ENCODE measurements at regions not wholly inside any gene's neighbourhood (a gene's known extent, or its start where the extent isn't known, plus 50 kb on each side); places are given as distances from the start of the nearest gene placed in this dataset.

DNA sequence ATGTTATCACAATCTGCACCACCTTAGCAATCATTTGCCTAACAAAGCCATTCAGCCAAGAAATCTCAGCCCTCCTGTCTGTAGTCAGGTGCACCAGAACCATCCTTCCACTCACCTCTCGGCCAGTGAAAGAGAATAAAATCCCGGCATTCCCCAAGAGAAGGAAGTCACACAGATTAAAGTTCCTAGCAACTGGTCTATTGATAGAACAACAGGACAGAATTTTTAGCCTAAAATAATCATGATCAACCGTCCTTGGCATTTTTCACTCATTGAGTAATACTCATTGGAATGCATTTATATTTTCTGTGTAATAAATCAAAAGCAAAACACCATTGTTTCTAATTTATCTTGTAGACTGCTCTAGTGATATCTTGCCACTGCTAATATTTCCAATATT, 85.7 kb upstream of the CDH4 start:
- TF ChIP-seq MXI1 (IDR thresholded peaks at IDR 0.05; ENCODE audit: low read depth, low read length) (no peak), NRF1 (IDR thresholded peaks at IDR 0.05; ENCODE audit: low read depth, low read length) (no peak), EP300 (IDR thresholded peaks at IDR 0.05; ENCODE audit: borderline replicate concordance in 1 of 2, low read depth in 1 of 2, low read length in 1 of 2) (no peak), MEF2A (IDR thresholded peaks at IDR 0.05; ENCODE audit: borderline replicate concordance, low read depth) (no peak), TCF12 (IDR thresholded peaks at IDR 0.05) (no peak), GABPA (IDR thresholded peaks at IDR 0.05; ENCODE audit: low read depth) (no peak), CTCF (IDR thresholded peaks at IDR 0.05) (no peak)
- TF ChIP-seq, protein P1, sequence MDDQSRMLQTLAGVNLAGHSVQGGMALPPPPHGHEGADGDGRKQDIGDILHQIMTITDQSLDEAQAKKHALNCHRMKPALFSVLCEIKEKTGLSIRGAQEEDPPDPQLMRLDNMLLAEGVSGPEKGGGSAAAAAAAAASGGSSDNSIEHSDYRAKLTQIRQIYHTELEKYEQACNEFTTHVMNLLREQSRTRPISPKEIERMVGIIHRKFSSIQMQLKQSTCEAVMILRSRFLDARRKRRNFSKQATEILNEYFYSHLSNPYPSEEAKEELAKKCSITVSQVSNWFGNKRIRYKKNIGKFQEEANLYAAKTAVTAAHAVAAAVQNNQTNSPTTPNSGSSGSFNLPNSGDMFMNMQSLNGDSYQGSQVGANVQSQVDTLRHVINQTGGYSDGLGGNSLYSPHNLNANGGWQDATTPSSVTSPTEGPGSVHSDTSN (IDR thresholded peaks at IDR 0.05), result no peak

Data from SK-N-SH (cell line).